Amniotic epithelial cell (primary cell): ENCODE measurements at regions not wholly inside any gene's neighbourhood (a gene's known extent, or its start where the extent isn't known, plus 50 kb on each side); places are given as distances from the start of the nearest gene placed in this dataset.
"Not testable (repeated sequence)": the region's sequence is repeated elsewhere in the genome, so short reads cannot be mapped to it uniquely, and the experiment has no call there.

ENCODE experiments used
- DNase-seq: peaks from one replicate; pipeline ENCODE4 v3.0.0-alpha.2; 2010; ENCODE audit warnings: low read depth

- no peak for DNase-seq
Measured at GRCh38 chr21:35982717-35983116, 77.6 kb downstream of the SETD4 start.

GRCh38 chr21:35981514-35982070 lies 78.7 kb downstream of the SETD4 start:
- DNase-seq = no peak

GRCh38 chr21:35980821-35981220 lies 79.5 kb downstream of the SETD4 start:
- DNase-seq = no peak

- DNase-seq = not testable (repeated sequence)
Measured at GRCh38 chr21:35977860-35978259, 82.5 kb downstream of the SETD4 start.

- DNase-seq = no peak
Measured at GRCh38 chr21:35976929-35977328, 83.4 kb downstream of the SETD4 start.

- no peak for DNase-seq
Measured at GRCh38 chr21:35976481-35976880, 83.8 kb downstream of the SETD4 start.

GRCh38 chr21:35974775-35975174 lies 85.6 kb downstream of the SETD4 start:
- peak; percentile 73 for DNase-seq

GRCh38 chr21:35971824-35972223 lies 88.5 kb downstream of the SETD4 start:
- DNase-seq = no peak

- no peak for DNase-seq
Measured at GRCh38 chr21:35969281-35969680, 91.0 kb downstream of the SETD4 start.

GRCh38 chr21:35968564-35968963 lies 91.8 kb downstream of the SETD4 start:
- no peak for DNase-seq

GRCh38 chr21:35965699-35966098 lies 94.6 kb downstream of the SETD4 start:
- no peak for DNase-seq

- no peak for DNase-seq
Measured at GRCh38 chr21:35963920-35964451, 96.3 kb downstream of the SETD4 start.

- no peak for DNase-seq
Measured at GRCh38 chr21:35962917-35963316, 97.4 kb downstream of the SETD4 start.

GRCh38 chr21:35954066-35954465 lies 106.3 kb downstream of the SETD4 start:
- no peak for DNase-seq

- no peak for DNase-seq
Measured at GRCh38 chr21:35953597-35953996, 106.7 kb downstream of the SETD4 start.

- DNase-seq = no peak
Measured at GRCh38 chr21:35952651-35953340, 107.5 kb downstream of the SETD4 start.

GRCh38 chr21:35948982-35949381 lies 111.3 kb downstream of the SETD4 start:
- DNase-seq = no peak

GRCh38 chr21:35945089-35945671 lies 115.1 kb downstream of the SETD4 start:
- DNase-seq = no peak

GRCh38 chr21:35943752-35944151 lies 116.6 kb downstream of the SETD4 start:
- DNase-seq = no peak

- no peak for DNase-seq
Measured at GRCh38 chr21:35942211-35943144, 117.8 kb downstream of the SETD4 start.

GRCh38 chr21:35940074-35940927 lies 120.0 kb downstream of the SETD4 start:
- DNase-seq = peak; percentile 78
